ENCODE measurements at regions not wholly inside any gene's neighbourhood (a gene's known extent, or its start where the extent isn't known, plus 50 kb on each side); places are given as distances from the start of the nearest gene placed in this dataset.
A peak's percentile ranks its signal among the peaks of the same experiment; 100 is the strongest.

GRCh38 chr14:61213191-61213621 lies 67.9 kb downstream of the TMEM30B start:
- H3K4me1 ChIP-seq (ENCODE audit: control insufficient read depth, insufficient read depth, low read length), result peaks cover under 1% of the 10 kb centered on the region
- peak overlapping the region; percentile 65 for H3K9ac ChIP-seq (ENCODE audit: low read depth, low read length)
- H3K9me3 ChIP-seq (ENCODE audit: control insufficient read depth, insufficient read depth, low read length), result no peaks in the 10 kb centered on the region
- H3K27me3 ChIP-seq (ENCODE audit: control insufficient read depth, insufficient read depth, low read length), result no peaks in the 10 kb centered on the region
- H3K36me3 ChIP-seq (ENCODE audit: control insufficient read depth, insufficient read depth, low read length), result no peaks in the 10 kb centered on the region
- no peak overlapping the region for H3K4me3 ChIP-seq (ENCODE audit: low read depth, low read length)

GRCh38 chr14:61212546-61212945 lies 68.6 kb downstream of the TMEM30B start:
- H3K9me3 ChIP-seq (ENCODE audit: control insufficient read depth, insufficient read depth, low read length), result no peaks in the 10 kb centered on the region
- H3K4me3 ChIP-seq (ENCODE audit: low read depth, low read length), result no peak overlapping the region
- no peaks in the 10 kb centered on the region for H3K27me3 ChIP-seq (ENCODE audit: control insufficient read depth, insufficient read depth, low read length)
- no peaks in the 10 kb centered on the region for H3K4me1 ChIP-seq (ENCODE audit: control insufficient read depth, insufficient read depth, low read length)
- H3K36me3 ChIP-seq (ENCODE audit: control insufficient read depth, insufficient read depth, low read length), result no peaks in the 10 kb centered on the region
- no peak overlapping the region for H3K9ac ChIP-seq (ENCODE audit: low read depth, low read length)

- Histone ChIP-seq H3K4me3 (ENCODE audit: low read depth, low read length) (no peak overlapping the region), H3K36me3 (ENCODE audit: control insufficient read depth, insufficient read depth, low read length) (no peaks in the 10 kb centered on the region), H3K27me3 (ENCODE audit: control insufficient read depth, insufficient read depth, low read length) (no peaks in the 10 kb centered on the region), H3K9me3 (ENCODE audit: control insufficient read depth, insufficient read depth, low read length) (no peaks in the 10 kb centered on the region), H3K9ac (ENCODE audit: low read depth, low read length) (no peak overlapping the region), H3K4me1 (ENCODE audit: control insufficient read depth, insufficient read depth, low read length) (no peaks in the 10 kb centered on the region)
Measured at GRCh38 chr14:61211476-61212255, 69.5 kb downstream of the TMEM30B start.

- Histone ChIP-seq H3K4me3 (ENCODE audit: low read depth, low read length) (no peak overlapping the region), H3K9me3 (ENCODE audit: control insufficient read depth, insufficient read depth, low read length) (no peaks in the 10 kb centered on the region), H3K9ac (ENCODE audit: low read depth, low read length) (no peak overlapping the region), H3K36me3 (ENCODE audit: control insufficient read depth, insufficient read depth, low read length) (no peaks in the 10 kb centered on the region), H3K27me3 (ENCODE audit: control insufficient read depth, insufficient read depth, low read length) (no peaks in the 10 kb centered on the region), H3K4me1 (ENCODE audit: control insufficient read depth, insufficient read depth, low read length) (peaks cover 15% of the 10 kb centered on the region)
Measured at GRCh38 chr14:61203081-61203753, 77.9 kb downstream of the TMEM30B start.

- H3K4me3 ChIP-seq (ENCODE audit: low read depth, low read length), result no peak overlapping the region
- H3K9ac ChIP-seq (ENCODE audit: low read depth, low read length), result no peak overlapping the region
- no peaks in the 10 kb centered on the region for H3K27me3 ChIP-seq (ENCODE audit: control insufficient read depth, insufficient read depth, low read length)
- H3K36me3 ChIP-seq (ENCODE audit: control insufficient read depth, insufficient read depth, low read length), result no peaks in the 10 kb centered on the region
- no peaks in the 10 kb centered on the region for H3K9me3 ChIP-seq (ENCODE audit: control insufficient read depth, insufficient read depth, low read length)
- H3K4me1 ChIP-seq (ENCODE audit: control insufficient read depth, insufficient read depth, low read length), result peaks cover 15% of the 10 kb centered on the region
Measured at GRCh38 chr14:61202124-61202523, 79.0 kb downstream of the TMEM30B start.

- Histone ChIP-seq H3K4me1 (ENCODE audit: control insufficient read depth, insufficient read depth, low read length) (peaks cover 15% of the 10 kb centered on the region), H3K27me3 (ENCODE audit: control insufficient read depth, insufficient read depth, low read length) (no peaks in the 10 kb centered on the region), H3K36me3 (ENCODE audit: control insufficient read depth, insufficient read depth, low read length) (no peaks in the 10 kb centered on the region), H3K4me3 (ENCODE audit: low read depth, low read length) (no peak overlapping the region), H3K9me3 (ENCODE audit: control insufficient read depth, insufficient read depth, low read length) (no peaks in the 10 kb centered on the region), H3K9ac (ENCODE audit: low read depth, low read length) (no peak overlapping the region)
Measured at GRCh38 chr14:61201171-61201570, 80.0 kb downstream of the TMEM30B start.

GRCh38 chr14:61197416-61197815 lies 83.7 kb downstream of the TMEM30B start:
- H3K9me3 ChIP-seq (ENCODE audit: control insufficient read depth, insufficient read depth, low read length), result no peaks in the 10 kb centered on the region
- H3K4me3 ChIP-seq (ENCODE audit: low read depth, low read length), result no peak overlapping the region
- no peaks in the 10 kb centered on the region for H3K36me3 ChIP-seq (ENCODE audit: control insufficient read depth, insufficient read depth, low read length)
- H3K27me3 ChIP-seq (ENCODE audit: control insufficient read depth, insufficient read depth, low read length), result no peaks in the 10 kb centered on the region
- H3K9ac ChIP-seq (ENCODE audit: low read depth, low read length), result no peak overlapping the region
- H3K4me1 ChIP-seq (ENCODE audit: control insufficient read depth, insufficient read depth, low read length), result peaks cover 8% of the 10 kb centered on the region

GRCh38 chr14:61196792-61197191 lies 84.3 kb downstream of the TMEM30B start:
- Histone ChIP-seq H3K4me1 (ENCODE audit: control insufficient read depth, insufficient read depth, low read length) (peaks cover 1% of the 10 kb centered on the region), H3K27me3 (ENCODE audit: control insufficient read depth, insufficient read depth, low read length) (no peaks in the 10 kb centered on the region), H3K9me3 (ENCODE audit: control insufficient read depth, insufficient read depth, low read length) (no peaks in the 10 kb centered on the region), H3K9ac (ENCODE audit: low read depth, low read length) (no peak overlapping the region), H3K36me3 (ENCODE audit: control insufficient read depth, insufficient read depth, low read length) (no peaks in the 10 kb centered on the region), H3K4me3 (ENCODE audit: low read depth, low read length) (no peak overlapping the region)

GRCh38 chr14:61196034-61196433 lies 85.1 kb downstream of the TMEM30B start:
- no peaks in the 10 kb centered on the region for H3K36me3 ChIP-seq (ENCODE audit: control insufficient read depth, insufficient read depth, low read length)
- no peaks in the 10 kb centered on the region for H3K27me3 ChIP-seq (ENCODE audit: control insufficient read depth, insufficient read depth, low read length)
- no peak overlapping the region for H3K9ac ChIP-seq (ENCODE audit: low read depth, low read length)
- H3K4me3 ChIP-seq (ENCODE audit: low read depth, low read length), result no peak overlapping the region
- no peaks in the 10 kb centered on the region for H3K9me3 ChIP-seq (ENCODE audit: control insufficient read depth, insufficient read depth, low read length)
- H3K4me1 ChIP-seq (ENCODE audit: control insufficient read depth, insufficient read depth, low read length), result no peaks in the 10 kb centered on the region

- H3K9me3 ChIP-seq (ENCODE audit: control insufficient read depth, insufficient read depth, low read length), result no peaks in the 10 kb centered on the region
- no peaks in the 10 kb centered on the region for H3K27me3 ChIP-seq (ENCODE audit: control insufficient read depth, insufficient read depth, low read length)
- H3K9ac ChIP-seq (ENCODE audit: low read depth, low read length), result no peak overlapping the region
- H3K4me1 ChIP-seq (ENCODE audit: control insufficient read depth, insufficient read depth, low read length), result peaks cover 13% of the 10 kb centered on the region
- no peaks in the 10 kb centered on the region for H3K36me3 ChIP-seq (ENCODE audit: control insufficient read depth, insufficient read depth, low read length)
- no peak overlapping the region for H3K4me3 ChIP-seq (ENCODE audit: low read depth, low read length)
Measured at GRCh38 chr14:61193476-61193875, 87.7 kb downstream of the TMEM30B start.

- H3K27me3 ChIP-seq (ENCODE audit: control insufficient read depth, insufficient read depth, low read length), result no peaks in the 10 kb centered on the region
- H3K4me3 ChIP-seq (ENCODE audit: low read depth, low read length), result no peak overlapping the region
- H3K9me3 ChIP-seq (ENCODE audit: control insufficient read depth, insufficient read depth, low read length), result no peaks in the 10 kb centered on the region
- peaks cover 13% of the 10 kb centered on the region for H3K4me1 ChIP-seq (ENCODE audit: control insufficient read depth, insufficient read depth, low read length)
- H3K36me3 ChIP-seq (ENCODE audit: control insufficient read depth, insufficient read depth, low read length), result no peaks in the 10 kb centered on the region
- no peak overlapping the region for H3K9ac ChIP-seq (ENCODE audit: low read depth, low read length)
Measured at GRCh38 chr14:61192989-61193388, 88.1 kb downstream of the TMEM30B start.

GRCh38 chr14:61191733-61192132 lies 89.4 kb downstream of the TMEM30B start:
- Histone ChIP-seq H3K9ac (ENCODE audit: low read depth, low read length) (no peak overlapping the region), H3K27me3 (ENCODE audit: control insufficient read depth, insufficient read depth, low read length) (no peaks in the 10 kb centered on the region), H3K36me3 (ENCODE audit: control insufficient read depth, insufficient read depth, low read length) (no peaks in the 10 kb centered on the region), H3K4me1 (ENCODE audit: control insufficient read depth, insufficient read depth, low read length) (peaks cover 13% of the 10 kb centered on the region), H3K4me3 (ENCODE audit: low read depth, low read length) (no peak overlapping the region), H3K9me3 (ENCODE audit: control insufficient read depth, insufficient read depth, low read length) (no peaks in the 10 kb centered on the region)

Data from iPS-15b (cell line).